Endothelial cell of umbilical vein (primary cell): ENCODE measurements at regions not wholly inside any gene's neighbourhood (a gene's known extent, or its start where the extent isn't known, plus 50 kb on each side); places are given as distances from the start of the nearest gene placed in this dataset.

Experiments
- BruUV-seq: library from RNA; stranded (reverse); fragments of 400-500 nt; replicated peaks from 2 replicates; lab custom pipeline; 2021; lab: Mats Ljungman, UMichigan
- CTCF ChIA-PET: fragments of 300-600, 350-600 bp; sonication (Branson Sonifier 250); formaldehyde crosslinking; loops from one replicate; lab custom pipeline; 2021; ENCODE audit warnings: antibody characterized with exemption, inconsistent platforms; lab: Charles Lee
- POLR2A ChIA-PET: fragments of 300-600, 350-600 bp; sonication (Branson Sonifier 250); formaldehyde crosslinking; loops from one replicate; lab custom pipeline; 2021; ENCODE audit warnings: antibody characterized with exemption, inconsistent platforms; lab: Charles Lee
- DNase-seq: peaks from one replicate; pipeline ENCODE4 v3.0.0-alpha.2; 2011; ENCODE audit warnings: low read depth, low spot score
- FAIRE-seq: peaks from 2 replicates; lab custom pipeline; 2011; peaks lifted over from hg19 to GRCh38; lab: Jason Lieb, UNC
- H2AFZ ChIP-seq: 2 replicates; pipeline ENCODE4 v1.6.0; 2012; ENCODE audit warnings: low read depth, low read length, control low read depth, inconsistent platforms
- H3K27ac ChIP-seq: 2 replicates; pipeline ENCODE4 v1.5.1; 2011; ENCODE audit warnings: low read depth, mild to moderate bottlenecking, control low read depth, low read length, moderate library complexity; ENCODE audit not compliant: insufficient read depth
- H3K27me3 ChIP-seq, 2 experiments: 2 replicates each; pipeline versions ENCODE4 v1.6.0 to v1.6.1; 2011; ENCODE audit warnings: low read length in 2 of 2, mixed read lengths in 1 of 2; ENCODE audit not compliant: control insufficient read depth in 2 of 2, insufficient read depth in 2 of 2
- H3K36me3 ChIP-seq, 2 experiments: 2 replicates in 1 of 2; 3 replicates in 1 of 2; pipeline ENCODE4 v1.5.1; 2011; ENCODE audit warnings: low read length in 2 of 2, mild to moderate bottlenecking in 1 of 2, moderate library complexity in 1 of 2; ENCODE audit not compliant: control insufficient read depth in 2 of 2, insufficient read depth in 2 of 2; ENCODE audit errors: extremely low read depth in 1 of 2
- H3K4me1 ChIP-seq: 3 replicates; pipeline ENCODE4 v1.5.1; 2011; ENCODE audit warnings: mild to moderate bottlenecking, low read length; ENCODE audit not compliant: control insufficient read depth, insufficient read depth; ENCODE audit errors: extremely low read depth
- H3K4me2 ChIP-seq: 2 replicates; pipeline ENCODE4 v1.6.1; 2011; ENCODE audit warnings: low read length, control low read depth, mixed read lengths; ENCODE audit not compliant: insufficient read depth
- H3K4me3 ChIP-seq, 3 experiments: fragments of 200-600 bp in 1 of 3; sonication (generic), shearing (Covaris generic) in 1 of 3; replicated peaks in 1 of 3; 2 replicates each; pipeline ENCODE4 v1.5.1; 2011 to 2016; ENCODE audit warnings: control low read depth in 3 of 3, low read length in 3 of 3, mild to moderate bottlenecking in 2 of 3, inconsistent platforms in 1 of 3, low read depth in 1 of 3, moderate library complexity in 1 of 3; ENCODE audit not compliant: insufficient read depth in 1 of 3
- H3K79me2 ChIP-seq: 2 replicates; pipeline ENCODE4 v1.6.0; 2012; ENCODE audit warnings: low read length, inconsistent platforms; ENCODE audit not compliant: control insufficient read depth, insufficient read depth
- H3K9ac ChIP-seq: replicated peaks from 2 replicates; pipeline ENCODE3; 2011; ENCODE audit warnings: low read length, control low read depth; ENCODE audit not compliant: insufficient read depth; ENCODE audit errors: extremely low read depth
- H3K9me1 ChIP-seq: replicated peaks from 3 replicates; pipeline ENCODE4 v1.6.0; 2011; ENCODE audit warnings: mild to moderate bottlenecking, low read length; ENCODE audit not compliant: control insufficient read depth, insufficient read depth; ENCODE audit errors: extremely low read depth
- H3K9me3 ChIP-seq: replicated peaks from 2 replicates; pipeline ENCODE4 v1.5.1; 2012; ENCODE audit warnings: low read length, inconsistent platforms; ENCODE audit not compliant: control insufficient read depth, insufficient read depth
- H4K20me1 ChIP-seq: replicated peaks from 2 replicates; pipeline ENCODE3; 2011; ENCODE audit warnings: mild to moderate bottlenecking, low read length; ENCODE audit not compliant: control insufficient read depth, insufficient read depth; ENCODE audit errors: extremely low read depth
- EZH2 ChIP-seq: IDR thresholded peaks from 2 replicates; pipeline ENCODE4 v1.6.1; 2012; ENCODE audit warnings: borderline replicate concordance, low read depth, mild to moderate bottlenecking, moderate library complexity, low read length, inconsistent platforms; ENCODE audit not compliant: severe bottlenecking
- FOS ChIP-seq: IDR thresholded peaks from 2 replicates; pipeline ENCODE4 v1.6.1; 2011; ENCODE audit warnings: mild to moderate bottlenecking, low read length, moderate library complexity, borderline replicate concordance; ENCODE audit not compliant: insufficient read depth
- GATA2 ChIP-seq: IDR thresholded peaks from 2 replicates; pipeline ENCODE4 v1.7.0; 2011; ENCODE audit warnings: low read depth, mild to moderate bottlenecking, moderate library complexity, mixed read lengths, low read length; ENCODE audit not compliant: insufficient read length, insufficient read depth
- JUN ChIP-seq: IDR thresholded peaks from 2 replicates; pipeline ENCODE4 v1.6.1; 2011; ENCODE audit warnings: borderline replicate concordance, low read depth; ENCODE audit not compliant: insufficient read length, insufficient read depth
- MAX ChIP-seq: IDR thresholded peaks from 2 replicates; pipeline ENCODE4 v1.6.1; 2011; ENCODE audit not compliant: insufficient read depth, insufficient read length
- MYC ChIP-seq: IDR thresholded peaks from one replicate; pipeline ENCODE4 v1.6.1; 2011; ENCODE audit warnings: mild to moderate bottlenecking, low read depth, low read length
- POLR2A ChIP-seq: IDR thresholded peaks from 2 replicates; pipeline ENCODE4 v1.6.1; 2012; ENCODE audit warnings: low read depth, mild to moderate bottlenecking, control low read depth, low read length
- POLR2AphosphoS5 ChIP-seq: IDR thresholded peaks from 2 replicates; pipeline ENCODE4 v1.6.1; 2012; ENCODE audit warnings: low read depth, mild to moderate bottlenecking, control low read depth, low read length, moderate library complexity; ENCODE audit not compliant: insufficient read depth
- dilution Hi-C: fragments of 300-500 bp; cut with MboI; formaldehyde crosslinking; loops from one replicate; pipeline ENCODE4 v1.15.0; 2019; ENCODE audit warnings: low sequenced_read_pairs; ENCODE audit not compliant: extremely low pct_ligation_motif_present
- intact Hi-C: fragments of 100-400 bp; cut with micrococcal nuclease; formaldehyde crosslinking; loops from one replicate; pipeline ENCODE4 v1.10.0; 2022
- TF ChIP-seq, protein P1 (sequence below), 2 donors: IDR thresholded peaks; 1 replicate in 1 of 2; 2 replicates in 1 of 2; pipeline ENCODE4 v1.5.1; 2011; ENCODE audit warnings: low read length in 2 of 2, mild to moderate bottlenecking in 2 of 2, moderate library complexity in 2 of 2, control low read depth in 1 of 2, inconsistent platforms in 1 of 2, low read depth in 1 of 2; ENCODE audit not compliant: insufficient read depth in 1 of 2; ENCODE audit errors: extremely low read depth in 1 of 2

DNA sequence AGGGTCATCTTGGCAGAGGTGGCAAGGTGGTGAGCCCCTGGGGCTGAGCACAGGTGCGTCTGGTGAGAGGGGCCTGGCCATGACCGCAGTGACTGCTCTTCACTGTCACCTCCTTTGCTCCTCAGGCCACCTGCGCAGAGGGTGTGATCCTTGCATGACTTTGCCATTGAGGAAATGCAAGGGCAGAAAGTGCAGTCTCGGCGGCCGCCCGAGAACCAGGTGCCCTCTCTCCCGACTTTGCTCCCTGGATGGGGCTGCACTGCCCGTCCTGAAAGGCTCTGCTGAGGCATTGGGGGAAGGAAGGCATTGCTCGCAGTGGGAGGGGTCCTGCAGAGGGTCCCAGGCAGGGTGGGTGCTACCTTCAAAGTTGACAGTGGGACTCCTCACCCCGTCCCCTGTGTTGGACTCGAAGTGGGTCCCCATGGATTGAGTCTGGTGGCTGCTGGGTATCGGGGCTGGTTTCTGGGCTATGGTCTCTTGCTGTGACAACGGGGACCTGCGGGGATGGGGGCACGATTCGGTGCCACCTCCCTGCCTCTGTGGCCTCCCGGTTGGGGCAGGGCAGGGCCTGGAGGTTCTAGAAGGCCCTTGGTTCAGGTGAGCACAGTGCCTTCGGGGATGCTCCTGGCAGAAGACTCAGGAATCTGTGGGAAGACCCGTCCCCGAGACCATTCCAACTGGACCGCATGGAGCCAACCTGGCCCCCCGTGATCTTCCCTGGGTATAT lies 1239.4 kb downstream of the BRD1 start:
- H3K79me2 ChIP-seq: no peaks in the 10 kb centered on the region
- BruUV-seq: no TSS peak
- no peaks in the 10 kb centered on the region for H3K9me1 ChIP-seq
- dilution Hi-C loops: no loop called here
- H3K4me3 ChIP-seq: no peak overlapping the region
- no peak for FAIRE-seq
- TF ChIP-seq EZH2 (no peak), JUN (no peak), GATA2 (no peak), FOS (no peak), POLR2AphosphoS5 (no peak), POLR2A (no peak)
- H3K27ac ChIP-seq: no peak overlapping the region
- no peak for DNase-seq
- peaks cover 4% of the 10 kb centered on the region for H3K9me3 ChIP-seq
- no peaks in the 10 kb centered on the region for H4K20me1 ChIP-seq
- no peak overlapping the region for H2AFZ ChIP-seq
- intact Hi-C loops: no loop called here
- H3K9ac ChIP-seq: no peak overlapping the region
- no peaks in the 10 kb centered on the region for H3K27me3 ChIP-seq
- no peaks in the 10 kb centered on the region for H3K36me3 ChIP-seq
- CTCF ChIA-PET: no interaction called here
- H3K4me2 ChIP-seq: no peak overlapping the region
- POLR2A ChIA-PET: no interaction called here
- H3K4me1 ChIP-seq: no peaks in the 10 kb centered on the region

- no peak for DNase-seq
- no peaks in the 10 kb centered on the region for H3K4me1 ChIP-seq
- TF ChIP-seq MYC (no peak), GATA2 (no peak), JUN (no peak), POLR2A (no peak), MAX (no peak), EZH2 (no peak), FOS (no peak)
- TF ChIP-seq, protein P1, sequence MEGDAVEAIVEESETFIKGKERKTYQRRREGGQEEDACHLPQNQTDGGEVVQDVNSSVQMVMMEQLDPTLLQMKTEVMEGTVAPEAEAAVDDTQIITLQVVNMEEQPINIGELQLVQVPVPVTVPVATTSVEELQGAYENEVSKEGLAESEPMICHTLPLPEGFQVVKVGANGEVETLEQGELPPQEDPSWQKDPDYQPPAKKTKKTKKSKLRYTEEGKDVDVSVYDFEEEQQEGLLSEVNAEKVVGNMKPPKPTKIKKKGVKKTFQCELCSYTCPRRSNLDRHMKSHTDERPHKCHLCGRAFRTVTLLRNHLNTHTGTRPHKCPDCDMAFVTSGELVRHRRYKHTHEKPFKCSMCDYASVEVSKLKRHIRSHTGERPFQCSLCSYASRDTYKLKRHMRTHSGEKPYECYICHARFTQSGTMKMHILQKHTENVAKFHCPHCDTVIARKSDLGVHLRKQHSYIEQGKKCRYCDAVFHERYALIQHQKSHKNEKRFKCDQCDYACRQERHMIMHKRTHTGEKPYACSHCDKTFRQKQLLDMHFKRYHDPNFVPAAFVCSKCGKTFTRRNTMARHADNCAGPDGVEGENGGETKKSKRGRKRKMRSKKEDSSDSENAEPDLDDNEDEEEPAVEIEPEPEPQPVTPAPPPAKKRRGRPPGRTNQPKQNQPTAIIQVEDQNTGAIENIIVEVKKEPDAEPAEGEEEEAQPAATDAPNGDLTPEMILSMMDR (IDR thresholded peaks at IDR 0.05; ENCODE audit: extremely low read depth in 1 of 2, insufficient read depth in 1 of 2, low read depth in 1 of 2, low read length in 2 of 2): no peak
- no peaks in the 10 kb centered on the region for H3K9me1 ChIP-seq
- CTCF ChIA-PET: no interaction called here
- no peaks in the 10 kb centered on the region for H4K20me1 ChIP-seq
- no peaks in the 10 kb centered on the region for H3K79me2 ChIP-seq
- H3K4me2 ChIP-seq: no peak overlapping the region
- H3K36me3 ChIP-seq: no peaks in the 10 kb centered on the region
- no peak overlapping the region for H2AFZ ChIP-seq
- FAIRE-seq: no peak
- H3K27ac ChIP-seq: no peak overlapping the region
- intact Hi-C loops: no loop called here
- no peak overlapping the region for H3K4me3 ChIP-seq
- H3K9me3 ChIP-seq: peaks cover 4% of the 10 kb centered on the region
- H3K9ac ChIP-seq: no peak overlapping the region
- no TSS peak for BruUV-seq
- dilution Hi-C loops: no loop called here
- no peaks in the 10 kb centered on the region for H3K27me3 ChIP-seq
- POLR2A ChIA-PET: no interaction called here
Observed at GRCh38 chr22:48587236-48587865, 1240.3 kb downstream of the BRD1 start.
